ENCODE measurements at regions not wholly inside any gene's neighbourhood (a gene's known extent, or its start where the extent isn't known, plus 50 kb on each side); places are given as distances from the start of the nearest gene placed in this dataset.
"Not testable (repeated sequence)": the region's sequence is repeated elsewhere in the genome, so short reads cannot be mapped to it uniquely, and the experiment has no call there.

DNA sequence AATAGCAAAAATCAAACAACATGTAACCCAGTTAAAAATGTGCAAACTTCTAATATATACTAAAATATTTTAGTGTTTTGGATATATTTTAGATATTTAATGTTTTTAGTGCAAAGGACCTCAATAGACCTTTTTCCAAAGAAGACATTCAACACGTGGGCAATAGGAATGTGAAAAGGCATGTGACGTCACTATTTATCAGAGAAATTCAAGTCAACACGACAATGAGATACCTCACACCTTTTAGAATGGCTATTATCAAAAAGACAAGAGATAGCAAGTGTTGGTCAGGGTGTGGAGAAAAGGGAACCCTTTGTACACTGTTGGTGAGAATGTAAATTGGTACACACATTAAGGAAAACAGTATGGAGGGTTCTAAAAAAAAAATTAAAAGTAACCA lies 115.6 kb upstream of the FAM47B start:
- WGBS, 5 donors: 16 to 42% (median 22%) methylated on average over 3 of the region's 3 CpGs
- no peak for TF ChIP-seq POLR2A (IDR thresholded peaks at IDR 0.05)
- no peak for TF ChIP-seq POLR2AphosphoS5 (IDR thresholded peaks at IDR 0.05)
- no peak for TF ChIP-seq EP300 (IDR thresholded peaks at IDR 0.05)
- TF ChIP-seq, protein P1, sequence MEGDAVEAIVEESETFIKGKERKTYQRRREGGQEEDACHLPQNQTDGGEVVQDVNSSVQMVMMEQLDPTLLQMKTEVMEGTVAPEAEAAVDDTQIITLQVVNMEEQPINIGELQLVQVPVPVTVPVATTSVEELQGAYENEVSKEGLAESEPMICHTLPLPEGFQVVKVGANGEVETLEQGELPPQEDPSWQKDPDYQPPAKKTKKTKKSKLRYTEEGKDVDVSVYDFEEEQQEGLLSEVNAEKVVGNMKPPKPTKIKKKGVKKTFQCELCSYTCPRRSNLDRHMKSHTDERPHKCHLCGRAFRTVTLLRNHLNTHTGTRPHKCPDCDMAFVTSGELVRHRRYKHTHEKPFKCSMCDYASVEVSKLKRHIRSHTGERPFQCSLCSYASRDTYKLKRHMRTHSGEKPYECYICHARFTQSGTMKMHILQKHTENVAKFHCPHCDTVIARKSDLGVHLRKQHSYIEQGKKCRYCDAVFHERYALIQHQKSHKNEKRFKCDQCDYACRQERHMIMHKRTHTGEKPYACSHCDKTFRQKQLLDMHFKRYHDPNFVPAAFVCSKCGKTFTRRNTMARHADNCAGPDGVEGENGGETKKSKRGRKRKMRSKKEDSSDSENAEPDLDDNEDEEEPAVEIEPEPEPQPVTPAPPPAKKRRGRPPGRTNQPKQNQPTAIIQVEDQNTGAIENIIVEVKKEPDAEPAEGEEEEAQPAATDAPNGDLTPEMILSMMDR (IDR thresholded peaks at IDR 0.05): no peak
- Histone ChIP-seq H3K9me3 (peaks cover 0 to under 1% (median 0%) of the 10 kb centered on the region in 4 donors), H3K4me1 (no peaks in the 10 kb centered on the region), H3K36me3 (no peaks in the 10 kb centered on the region), H3K27me3 (no peaks in the 10 kb centered on the region), H3K4me3 (no peak overlapping the region), H3K27ac (no peak overlapping the region)
- intact Hi-C loops (cut with DNase I; ENCODE audit: low total_unique reads): no loop called here
- no peak for DNase-seq

DNA sequence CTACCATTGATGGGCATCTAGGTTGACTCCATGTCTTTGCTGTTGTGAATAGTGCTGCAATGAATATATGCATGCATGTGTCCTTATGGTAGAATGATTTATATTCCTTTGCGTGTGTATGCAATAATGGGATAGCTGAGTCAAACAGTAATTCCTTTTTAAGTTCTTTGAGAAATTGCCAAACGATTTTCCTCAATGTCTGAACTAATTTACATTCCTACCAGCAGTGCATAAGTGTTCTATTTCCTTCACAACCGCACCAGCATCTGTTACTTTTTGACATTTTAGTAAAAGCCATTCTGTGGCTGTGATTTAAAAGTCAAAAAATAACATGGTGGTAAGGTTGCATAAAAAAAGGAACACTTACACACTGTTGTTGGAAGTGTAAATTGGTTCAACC lies 103.1 kb upstream of the FAM47B start:
- Histone ChIP-seq H3K36me3 (no peaks in the 10 kb centered on the region), H3K27me3 (no peaks in the 10 kb centered on the region), H3K4me1 (no peaks in the 10 kb centered on the region), H3K27ac (no peak overlapping the region), H3K4me3 (no peak overlapping the region), H3K9me3 (peaks cover 0 to 24% (median 11%) of the 10 kb centered on the region in 4 donors)
- intact Hi-C loops (cut with DNase I; ENCODE audit: low total_unique reads): no loop called here
- no peak for DNase-seq
- no peak for TF ChIP-seq EP300 (IDR thresholded peaks at IDR 0.05)
- TF ChIP-seq POLR2AphosphoS5 (IDR thresholded peaks at IDR 0.05): no peak
- TF ChIP-seq, protein P1 (IDR thresholded peaks at IDR 0.05): no peak
- no peak for TF ChIP-seq POLR2A (IDR thresholded peaks at IDR 0.05)
- 68 to 85% (median 74%) methylated on average over 3 of the region's 3 CpGs for WGBS, 5 donors

DNA sequence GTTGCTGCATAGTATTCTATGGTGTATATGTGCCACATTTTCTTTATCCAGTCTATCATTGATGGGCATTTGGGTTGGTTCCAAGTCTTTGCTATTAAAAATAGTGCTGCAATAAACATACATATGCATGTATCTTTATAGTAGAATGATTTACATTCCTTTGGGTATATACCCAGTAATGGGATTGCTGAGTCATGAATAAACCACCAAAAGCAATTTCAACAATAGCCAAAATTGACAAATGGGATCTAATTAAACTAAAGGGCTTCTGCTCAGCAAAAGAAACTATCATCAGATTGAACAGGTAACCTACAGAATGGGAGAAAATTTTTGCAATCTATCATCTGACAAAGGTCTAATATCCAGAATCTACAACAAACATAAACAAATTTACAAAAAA lies 101.4 kb upstream of the FAM47B start:
- H3K27ac ChIP-seq; H3K27me3 ChIP-seq; DNase-seq; intact Hi-C loops (cut with DNase I; ENCODE audit: low total_unique reads); H3K36me3 ChIP-seq; H3K4me3 ChIP-seq; H3K4me1 ChIP-seq: not testable (repeated sequence)
- peaks cover 0 to 24% (median 11%) of the 10 kb centered on the region in 4 donors for H3K9me3 ChIP-seq

DNA sequence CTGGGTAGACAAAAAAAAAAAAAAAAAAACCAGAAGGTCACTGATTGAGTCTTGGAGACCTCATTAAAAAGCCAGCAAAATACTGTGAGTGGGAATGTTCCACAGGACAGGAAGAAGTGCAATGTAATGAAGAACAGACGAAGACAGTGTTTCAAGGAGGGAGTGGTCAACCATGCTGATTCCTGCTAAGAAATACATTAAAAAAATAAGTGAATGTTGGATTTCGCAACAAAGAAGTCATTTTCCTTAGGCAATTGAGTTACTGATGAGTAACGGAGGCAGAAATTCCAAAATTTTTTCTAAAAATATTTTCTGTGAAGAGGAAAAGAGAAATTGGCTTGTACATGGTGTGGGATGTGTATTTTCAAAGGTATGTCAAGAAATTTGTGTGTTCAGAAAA lies 94.3 kb upstream of the FAM47B start:
- Histone ChIP-seq H3K27me3 (no peaks in the 10 kb centered on the region), H3K9me3 (no peaks in the 10 kb centered on the region), H3K27ac (no peak overlapping the region), H3K4me1 (no peaks in the 10 kb centered on the region), H3K36me3 (no peaks in the 10 kb centered on the region), H3K4me3 (no peak overlapping the region)
- 61 to 89% (median 75%) methylated on average over 3 of the region's 3 CpGs for WGBS, 5 donors
- no peak for DNase-seq
- intact Hi-C loops (cut with DNase I; ENCODE audit: low total_unique reads): no loop called here
- TF ChIP-seq POLR2A (IDR thresholded peaks at IDR 0.05) (no peak), EP300 (IDR thresholded peaks at IDR 0.05) (no peak), POLR2AphosphoS5 (IDR thresholded peaks at IDR 0.05) (no peak)
- TF ChIP-seq, protein P1 (IDR thresholded peaks at IDR 0.05): no peak

DNA sequence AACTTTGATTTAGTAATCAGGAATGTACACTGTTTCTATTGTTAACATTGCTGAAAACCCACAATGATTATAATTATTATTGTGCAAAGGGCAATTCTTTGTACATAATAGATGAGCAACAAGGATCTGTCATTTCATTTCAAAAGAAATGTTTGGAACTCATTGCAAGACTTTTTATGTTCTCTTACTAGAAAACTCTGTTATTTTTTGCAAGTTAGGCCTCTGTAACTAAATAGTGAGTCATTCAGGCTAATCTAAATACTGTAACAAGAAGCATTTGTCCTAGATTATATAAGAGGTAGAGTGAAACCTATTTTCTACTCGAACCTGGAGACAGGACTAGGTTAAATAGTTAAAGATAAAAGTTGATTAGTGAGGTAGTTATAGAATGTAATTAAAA lies 93.2 kb upstream of the FAM47B start:
- Histone ChIP-seq H3K4me3 (no peak overlapping the region), H3K36me3 (no peaks in the 10 kb centered on the region), H3K27me3 (no peaks in the 10 kb centered on the region), H3K9me3 (peaks cover 0 to 3% (median 0%) of the 10 kb centered on the region in 4 donors), H3K4me1 (no peaks in the 10 kb centered on the region), H3K27ac (no peak overlapping the region)
- no peak for TF ChIP-seq POLR2A (IDR thresholded peaks at IDR 0.05)
- no peak for TF ChIP-seq POLR2AphosphoS5 (IDR thresholded peaks at IDR 0.05)
- no peak for TF ChIP-seq EP300 (IDR thresholded peaks at IDR 0.05)
- TF ChIP-seq, protein P1 (IDR thresholded peaks at IDR 0.05): no peak
- no peak for DNase-seq
- WGBS, 5 donors: 10 to 41% (median 18%) methylated on average over 1 of the region's 1 CpG
- intact Hi-C loops (cut with DNase I; ENCODE audit: low total_unique reads): no loop called here

Data from stomach (tissue), 8 donors.